ENCODE measurements at regions not wholly inside any gene's neighbourhood (a gene's known extent, or its start where the extent isn't known, plus 50 kb on each side); places are given as distances from the start of the nearest gene placed in this dataset.
"Not testable (repeated sequence)": the region's sequence is repeated elsewhere in the genome, so short reads cannot be mapped to it uniquely, and the experiment has no call there.

DNA sequence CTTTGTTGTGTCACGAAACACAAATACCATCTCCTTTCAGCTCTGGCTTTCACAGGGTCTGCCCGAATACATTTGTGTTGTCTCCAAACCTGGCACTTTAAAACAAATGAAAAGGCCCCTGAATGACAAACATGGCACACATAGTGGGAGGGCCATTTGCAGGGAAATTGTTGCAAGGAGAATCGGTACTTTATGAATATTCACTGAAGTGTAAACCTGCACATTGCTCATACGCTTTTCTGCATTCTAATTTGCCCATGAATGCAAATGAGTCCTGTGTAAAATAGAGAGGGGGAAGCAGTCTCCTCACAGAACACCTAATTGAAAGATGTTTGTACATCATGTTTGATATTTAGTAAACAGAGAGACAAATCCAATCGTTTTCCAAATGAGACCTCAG lies 82.7 kb upstream of the PCDH8 start:
- DNase-seq (ENCODE audit: low read depth), result no peak

DNA sequence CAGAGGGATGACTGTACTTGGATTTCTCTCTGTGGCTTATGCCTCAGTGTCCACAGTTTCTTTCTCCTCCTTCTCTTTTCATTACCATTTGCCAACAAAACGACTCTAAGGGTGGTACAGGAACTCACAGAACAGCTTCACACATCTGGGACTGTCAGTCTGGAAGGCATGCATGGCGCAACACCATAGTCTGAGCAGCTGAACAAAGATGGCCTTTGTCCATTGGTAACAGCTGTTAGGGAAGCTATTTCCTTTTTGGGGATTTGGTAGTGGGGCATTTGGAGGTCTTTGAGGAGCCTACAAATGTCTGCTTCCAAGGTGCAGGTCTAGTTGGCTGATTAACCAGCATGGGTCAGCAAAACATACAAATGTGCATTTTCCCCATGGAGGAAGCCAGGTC lies 81.4 kb upstream of the PCDH8 start:
- DNase-seq (ENCODE audit: low read depth), result no peak

- DNase-seq (ENCODE audit: low read depth), result no peak
Measured at GRCh38 chr13:52926971-52927370, 78.5 kb upstream of the PCDH8 start.

DNA sequence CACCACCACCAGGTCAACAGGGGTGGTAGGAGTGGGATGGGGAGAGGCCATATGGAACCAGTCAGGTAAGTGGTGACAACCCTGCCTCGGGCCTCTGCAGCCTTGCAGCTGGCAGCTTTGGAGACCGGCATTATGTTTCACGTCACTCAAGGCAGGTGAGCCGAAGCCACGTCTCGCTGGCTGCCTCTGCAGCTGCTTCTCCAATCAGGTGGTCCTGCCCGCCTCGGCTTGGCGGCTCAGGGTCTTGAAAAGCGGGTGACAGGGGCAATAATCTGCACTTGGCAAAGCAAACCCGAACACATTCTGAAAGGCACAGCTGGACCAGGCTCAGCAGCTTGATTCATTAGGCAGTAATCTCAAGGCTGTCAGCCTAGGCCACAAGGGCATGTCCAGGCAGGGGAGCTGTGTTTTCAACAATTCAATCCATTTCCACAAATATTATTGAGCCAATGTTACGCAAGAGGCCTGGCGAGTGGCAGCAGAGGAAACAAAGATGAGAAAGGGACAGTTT lies 77.4 kb upstream of the PCDH8 start:
- DNase-seq (ENCODE audit: low read depth), result no peak

DNA sequence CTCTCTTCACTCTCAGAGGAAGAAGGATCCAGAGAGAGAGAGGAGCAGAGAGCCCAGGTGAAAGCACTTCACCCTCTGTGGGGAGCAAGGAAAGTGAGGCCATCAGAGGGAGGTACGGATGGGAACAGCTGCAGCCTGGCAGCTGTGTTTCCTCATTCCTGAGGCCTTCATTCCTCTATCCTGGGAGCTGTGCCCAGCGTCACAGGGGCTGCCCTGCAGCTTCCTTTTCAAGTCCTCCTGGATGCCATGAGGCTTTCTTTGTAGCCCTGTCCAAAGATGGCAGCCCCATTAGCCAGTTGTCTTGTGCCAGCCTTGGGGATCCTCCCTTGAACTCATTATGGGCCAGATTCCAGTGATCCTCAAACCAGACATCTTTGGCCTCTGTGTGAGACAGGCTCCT lies 76.8 kb upstream of the PCDH8 start:
- DNase-seq (ENCODE audit: low read depth), result no peak

GRCh38 chr13:52924289-52925148 lies 76.1 kb upstream of the PCDH8 start:
- no peak for DNase-seq (ENCODE audit: low read depth)

- no peak for DNase-seq (ENCODE audit: low read depth)
Measured at GRCh38 chr13:52922961-52923360, 74.5 kb upstream of the PCDH8 start.

DNA sequence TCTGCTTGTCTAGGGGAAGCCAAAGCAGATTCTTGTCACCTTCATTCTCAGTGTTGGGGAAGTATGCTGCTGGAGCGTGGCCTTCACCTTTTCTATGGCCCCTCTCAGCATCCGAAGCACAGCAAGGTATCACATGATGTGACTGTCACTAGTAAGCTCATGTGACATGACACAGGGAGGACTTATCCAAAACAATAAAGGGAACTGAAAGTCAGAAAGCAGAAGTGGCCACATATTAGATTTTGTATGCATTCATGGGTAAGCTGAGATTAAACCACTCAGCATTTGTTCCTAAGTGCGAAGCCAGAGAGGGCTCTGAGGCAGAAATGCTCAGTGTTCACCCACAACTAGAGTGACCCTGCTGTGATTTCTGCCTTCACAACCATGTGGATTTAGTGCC lies 72.8 kb upstream of the PCDH8 start:
- DNase-seq (ENCODE audit: low read depth), result no peak

DNA sequence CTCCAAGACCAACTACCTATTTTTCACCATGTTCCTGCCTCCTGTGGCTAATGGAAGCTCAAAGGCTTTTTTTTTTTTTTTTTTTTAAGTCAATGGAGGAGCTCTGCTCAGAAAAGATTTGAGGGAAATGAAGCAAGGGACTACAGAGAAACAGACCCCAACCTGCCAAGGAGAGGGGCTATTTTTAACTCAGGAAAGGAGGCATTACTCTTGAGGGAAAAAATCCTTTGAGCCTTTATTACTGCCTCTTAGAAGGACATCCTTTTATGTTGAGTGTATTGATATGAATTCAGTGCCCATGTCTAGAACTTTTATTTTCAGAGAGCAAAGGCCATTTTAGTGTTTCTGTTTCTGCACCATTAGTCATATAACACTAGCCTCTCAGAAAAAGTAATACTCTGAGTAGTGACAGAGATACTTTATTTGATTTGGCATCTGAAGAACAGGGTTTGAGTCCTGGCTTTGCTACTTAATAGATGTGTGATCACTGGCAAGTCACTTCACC lies 68.1 kb upstream of the PCDH8 start:
- no peak for DNase-seq (ENCODE audit: low read depth)

- no peak for DNase-seq (ENCODE audit: low read depth)
Measured at GRCh38 chr13:52911340-52911739, 62.9 kb upstream of the PCDH8 start.

- DNase-seq (ENCODE audit: low read depth), result not testable (repeated sequence)
Measured at GRCh38 chr13:52910318-52910717, 61.9 kb upstream of the PCDH8 start.

DNA sequence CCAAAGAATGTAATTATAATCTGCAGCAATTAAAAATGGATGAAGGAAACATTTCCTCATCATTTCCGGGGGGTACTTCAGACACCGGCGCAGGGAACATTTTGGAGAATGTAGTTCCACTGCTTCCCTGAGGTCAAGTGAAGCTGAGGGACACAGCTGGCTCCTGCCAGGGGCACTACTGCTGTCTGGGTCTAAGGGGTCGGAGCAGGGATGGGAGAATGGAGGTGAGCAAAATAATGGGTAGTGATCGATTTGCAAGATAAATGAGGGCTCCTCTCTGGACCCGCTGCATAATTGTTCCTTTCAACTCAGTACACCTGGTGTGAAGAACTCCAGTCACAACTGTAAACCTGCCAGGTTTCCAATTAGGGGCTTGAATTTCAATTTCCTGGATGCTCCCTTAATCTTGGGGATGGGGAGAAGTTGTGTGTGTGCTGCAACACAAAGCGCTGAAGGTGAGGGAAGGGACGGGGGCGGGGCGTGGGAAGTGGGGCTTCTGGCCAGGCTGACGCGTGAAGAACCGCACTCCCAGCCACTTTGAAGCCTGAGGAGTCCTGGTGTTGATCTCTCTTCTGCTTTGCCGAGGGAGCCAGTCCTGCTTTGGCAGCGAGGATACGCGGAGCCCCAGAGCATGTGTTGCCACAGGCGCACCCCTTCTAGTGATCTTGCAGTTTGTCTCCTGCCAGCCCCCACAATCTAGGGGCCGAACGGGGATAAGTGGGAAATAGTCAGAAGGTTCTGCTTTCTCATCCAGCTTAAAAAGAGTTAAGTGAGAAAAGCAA lies 57.9 kb upstream of the PCDH8 start:
- DNase-seq (ENCODE audit: low read depth), result no peak

- no peak for DNase-seq (ENCODE audit: low read depth)
Measured at GRCh38 chr13:52905701-52906100, 57.3 kb upstream of the PCDH8 start.

GRCh38 chr13:52903320-52903719 lies 54.9 kb upstream of the PCDH8 start:
- DNase-seq (ENCODE audit: low read depth), result no peak

DNA sequence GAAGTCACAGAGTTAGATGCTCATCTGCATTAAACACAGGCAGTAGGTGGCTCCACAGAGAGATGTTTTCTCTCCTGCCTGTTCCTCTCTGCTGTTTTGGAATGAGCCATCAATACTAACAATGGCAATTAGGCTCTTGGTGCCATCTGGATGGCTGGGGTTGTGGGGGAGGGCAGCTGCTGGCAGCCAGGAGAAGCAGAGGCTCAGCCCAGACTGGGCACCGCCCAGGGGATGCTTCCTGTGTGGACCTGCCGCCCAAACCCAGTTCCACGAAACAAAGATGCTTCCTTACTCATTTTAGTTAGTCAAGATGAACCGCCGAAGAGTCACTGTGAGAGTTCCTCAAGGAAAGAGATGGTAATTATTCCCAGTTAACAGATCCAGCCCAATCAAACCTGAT lies 50.8 kb upstream of the PCDH8 start:
- DNase-seq (ENCODE audit: low read depth), result no peak

Measured in activated gamma-delta T cell treated with anti-CD3 and anti-CD28 coated beads, Interleukin-2, amount 50 U/mL, for 16 hours (primary cell).